HL-60 (cell line): ENCODE measurements at regions not wholly inside any gene's neighbourhood (a gene's known extent, or its start where the extent isn't known, plus 50 kb on each side); places are given as distances from the start of the nearest gene placed in this dataset.

ENCODE experiments used
- DNase-seq, 2 experiments: peaks; one replicate each; pipeline ENCODE4 v3.0.0-alpha.2; 2010 to 2020; ENCODE audit warnings: low read depth in 1 of 2, low spot score in 1 of 2
- H3K27ac ChIP-seq: fragments of 250-450 bp; sonication (Bioruptor Pico); replicated peaks from 2 replicates; pipeline ENCODE4 v1.5.1; 2020; ENCODE audit warnings: mild to moderate bottlenecking, moderate library complexity
- H3K27me3 ChIP-seq: fragments of 250-450 bp; sonication (Bioruptor Pico); 2 replicates; pipeline ENCODE4 v1.5.1; 2021; ENCODE audit warnings: mild to moderate bottlenecking, moderate library complexity; ENCODE audit not compliant: insufficient read depth, poor library complexity, severe bottlenecking
- H3K4me3 ChIP-seq: replicated peaks from 2 replicates; pipeline ENCODE4 v1.5.1; 2011; ENCODE audit warnings: mild to moderate bottlenecking, control low read depth, low read length; ENCODE audit not compliant: insufficient read depth
- CTCF ChIP-seq: IDR thresholded peaks from one replicate; pipeline ENCODE4 v1.5.1; 2011; ENCODE audit warnings: low read length, control low read depth, inconsistent platforms; ENCODE audit not compliant: insufficient read depth
- GABPA ChIP-seq: IDR thresholded peaks from 2 replicates; pipeline ENCODE4 v1.6.1; 2012; ENCODE audit warnings: low read depth
- POLR2AphosphoS5 ChIP-seq: IDR thresholded peaks from 2 replicates; pipeline ENCODE4 v1.6.1; 2012; ENCODE audit warnings: low read depth
- REST ChIP-seq: IDR thresholded peaks from 2 replicates; pipeline ENCODE4 v1.6.1; 2012; ENCODE audit warnings: low read depth; ENCODE audit not compliant: insufficient replicate concordance
- SPI1 ChIP-seq: IDR thresholded peaks from 2 replicates; pipeline ENCODE4 v1.6.1; 2012; ENCODE audit warnings: low read depth, mild to moderate bottlenecking, borderline replicate concordance

- H3K27me3 ChIP-seq, result no peaks in the 10 kb centered on the region
- no peak overlapping the region for H3K4me3 ChIP-seq
- DNase-seq, result no peak
- H3K27ac ChIP-seq, result no peak overlapping the region
- TF ChIP-seq REST (no peak), GABPA (no peak), POLR2AphosphoS5 (no peak)
These were observed 849.4 kb downstream of the CCSER2 start for GRCh38 chr10:85177767-85178166.

GRCh38 chr10:85187047-85187446 lies 858.7 kb downstream of the CCSER2 start:
- Histone ChIP-seq H3K27ac (no peak overlapping the region), H3K4me3 (no peak overlapping the region), H3K27me3 (no peaks in the 10 kb centered on the region)
- DNase-seq, result no peak
- TF ChIP-seq CTCF, result no peak

- TF ChIP-seq SPI1 (no peak), REST (no peak), CTCF (no peak), POLR2AphosphoS5 (no peak), GABPA (no peak)
- H3K27ac ChIP-seq, result no peak overlapping the region
- H3K27me3 ChIP-seq, result no peaks in the 10 kb centered on the region
- DNase-seq, result no peak
- no peak overlapping the region for H3K4me3 ChIP-seq
These were observed 860.5 kb downstream of the CCSER2 start for GRCh38 chr10:85188770-85189484.

- no peaks in the 10 kb centered on the region for H3K27me3 ChIP-seq
- no peak overlapping the region for H3K4me3 ChIP-seq
- no peak for DNase-seq
- H3K27ac ChIP-seq, result no peak overlapping the region
- TF ChIP-seq POLR2AphosphoS5 (no peak), SPI1 (no peak), GABPA (no peak), REST (no peak)
These were observed 865.4 kb downstream of the CCSER2 start for GRCh38 chr10:85193796-85194195.
